ENCODE measurements at regions not wholly inside any gene's neighbourhood (a gene's known extent, or its start where the extent isn't known, plus 50 kb on each side); places are given as distances from the start of the nearest gene placed in this dataset.

DNA sequence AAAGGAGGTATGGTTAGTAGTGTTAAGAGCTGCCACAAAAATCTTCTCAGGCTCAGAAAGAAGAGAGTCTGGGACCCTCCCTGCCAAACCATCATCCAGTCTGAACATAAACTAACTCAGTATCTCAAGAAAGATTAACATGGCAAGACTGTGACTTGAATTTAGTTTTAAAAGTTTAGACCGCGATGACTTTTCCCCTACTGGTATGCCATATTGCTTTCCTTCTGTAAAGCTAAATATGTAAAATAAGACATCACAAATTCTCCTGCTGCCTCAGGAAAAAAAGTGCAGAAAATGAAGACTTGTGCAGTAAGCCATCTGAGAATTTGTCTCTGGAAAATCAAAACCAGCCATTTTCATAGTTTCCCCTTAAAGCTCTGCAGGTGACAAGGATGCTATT is 85.2 kb upstream of the STARD4 start:
- Histone ChIP-seq H2BK120ac (ENCODE audit: low read depth, low read length) (no peak overlapping the region), H3K4ac (ENCODE audit: low read depth, low read length) (no peak overlapping the region), H3K18ac (ENCODE audit: low read depth, low read length) (no peak overlapping the region), H4K91ac (ENCODE audit: insufficient read depth, low read depth, low read length) (no peak overlapping the region), H2AK5ac (ENCODE audit: low read depth, low read length) (no peak overlapping the region), H3K9me1 (ENCODE audit: insufficient read depth, low read length) (no peaks in the 10 kb centered on the region), H3K9ac (ENCODE audit: low read depth, low read length) (no peak overlapping the region), H3K27ac (ENCODE audit: insufficient read depth, low read length) (no peak overlapping the region), H3K27me3 (ENCODE audit: control insufficient read depth, insufficient read depth, low read length) (peaks cover 16% of the 10 kb centered on the region), H2BK5ac (ENCODE audit: low read depth, low read length, poor library complexity, severe bottlenecking) (no peak overlapping the region), H3K4me2 (ENCODE audit: low read depth, low read length) (no peak overlapping the region), H4K5ac (ENCODE audit: low read depth, low read length) (no peak overlapping the region), H2BK20ac (ENCODE audit: low read depth, low read length) (no peak overlapping the region), H3K9me3 (ENCODE audit: control insufficient read depth, insufficient read depth, low read length) (no peaks in the 10 kb centered on the region; the same call in 1 of the 2 replicates), H2BK15ac (ENCODE audit: low read depth, low read length) (no peak overlapping the region), H3K56ac (ENCODE audit: extremely low read depth, insufficient read depth, low read length) (no peak overlapping the region), H3K14ac (replicated peaks; ENCODE audit: low read depth, low read length) (no peak overlapping the region), H3K4me1 (ENCODE audit: control insufficient read depth, insufficient read depth, low read length) (no peaks in the 10 kb centered on the region), H3K4me3 (ENCODE audit: insufficient read depth, low read depth, low read length) (no peak overlapping the region), H3K36me3 (ENCODE audit: control insufficient read depth, insufficient read depth, low read length) (no peaks in the 10 kb centered on the region), H2AFZ (replicated peaks; ENCODE audit: low read length, poor library complexity) (no peak overlapping the region), H4K20me1 (ENCODE audit: insufficient read depth, low read length) (no peaks in the 10 kb centered on the region), H2AK9ac (replicated peaks; ENCODE audit: low read depth, low read length, poor library complexity) (no peak overlapping the region), H4K8ac (ENCODE audit: low read depth in 2 of 2, low read length in 2 of 2) (no peak overlapping the region), H3K79me1 (ENCODE audit: low read depth in 1 of 2, low read length in 2 of 2) (no peaks in the 10 kb centered on the region), H3K23ac (ENCODE audit: low read depth, low read length) (no peak overlapping the region)
- BruUV-seq (replicated peaks) = no TSS peak
- intact Hi-C loops (cut with micrococcal nuclease) (no loop called here), in situ Hi-C loops (cut with MboI; ENCODE audit: low sequenced_read_pairs) (no loop called here), dilution Hi-C loops (cut with HindIII; ENCODE audit: low sequenced_read_pairs, unreplicated experiment) (no loop called here)
- DNase-seq = no peak
- TF ChIP-seq RCOR1 (IDR thresholded peaks at IDR 0.05; ENCODE audit: insufficient replicate concordance, low read length) (no peak), MAZ (IDR thresholded peaks at IDR 0.05; ENCODE audit: borderline replicate concordance, low read depth, low read length) (no peak), BHLHE40 (IDR thresholded peaks at IDR 0.05; ENCODE audit: low read depth, low read length) (no peak), POLR2A (IDR thresholded peaks at IDR 0.05; ENCODE audit: low read depth, low read length) (no peak), CHD1 (IDR thresholded peaks at IDR 0.05; ENCODE audit: low read depth, low read length) (no peak), CTCF (conservative IDR thresholded peaks at IDR 0.05; ENCODE audit: low read depth, low read length) (no peak), FOS (IDR thresholded peaks at IDR 0.05; ENCODE audit: low read depth, low read length) (no peak), NFE2L2 (IDR thresholded peaks at IDR 0.05; ENCODE audit: low read depth, low read length) (no peak), RAD21 (IDR thresholded peaks at IDR 0.05; ENCODE audit: low read length) (no peak), SMC3 (IDR thresholded peaks at IDR 0.05; ENCODE audit: low read depth, low read length) (no peak)
- no CpG with 5 or more reads among the region's 2 CpGs for WGBS, 2 experiments (ENCODE audit: extremely low coverage in 2 of 2, insufficient read length in 1 of 2)
- ChIA-PET POLR2A (ENCODE audit: unreplicated experiment) (no interaction called here), CTCF (no interaction called here)
- no peak for ATAC-seq (ENCODE audit: low read depth)

Data from IMR-90 (cell line).